ENCODE measurements at regions not wholly inside any gene's neighbourhood (a gene's known extent, or its start where the extent isn't known, plus 50 kb on each side); places are given as distances from the start of the nearest gene placed in this dataset.

DNA sequence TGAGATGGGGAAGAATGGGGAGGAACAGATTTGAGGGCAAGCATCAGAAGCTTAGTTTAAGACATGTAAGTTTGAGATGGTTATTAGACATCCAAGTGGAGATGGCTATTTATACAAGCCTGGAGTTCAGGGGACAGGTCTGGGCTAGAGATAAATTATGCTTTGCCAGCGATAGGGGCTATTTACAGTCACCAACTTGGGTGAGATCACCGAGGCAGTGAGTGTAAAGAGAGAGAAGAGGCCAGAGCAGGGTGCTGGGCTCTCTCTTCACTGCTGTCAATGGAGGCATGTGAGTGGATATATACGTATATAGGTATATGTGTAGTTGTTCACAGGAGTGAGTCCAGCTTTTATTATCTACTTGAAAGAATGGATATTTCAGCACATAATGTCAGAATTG, 81.0 kb downstream of the QPCT start:
- DNase-seq (ENCODE audit: low read depth): no peak
- no peak overlapping the region for H3K4me3 ChIP-seq (ENCODE audit: low read depth, low read length)
- TF ChIP-seq, protein P1, sequence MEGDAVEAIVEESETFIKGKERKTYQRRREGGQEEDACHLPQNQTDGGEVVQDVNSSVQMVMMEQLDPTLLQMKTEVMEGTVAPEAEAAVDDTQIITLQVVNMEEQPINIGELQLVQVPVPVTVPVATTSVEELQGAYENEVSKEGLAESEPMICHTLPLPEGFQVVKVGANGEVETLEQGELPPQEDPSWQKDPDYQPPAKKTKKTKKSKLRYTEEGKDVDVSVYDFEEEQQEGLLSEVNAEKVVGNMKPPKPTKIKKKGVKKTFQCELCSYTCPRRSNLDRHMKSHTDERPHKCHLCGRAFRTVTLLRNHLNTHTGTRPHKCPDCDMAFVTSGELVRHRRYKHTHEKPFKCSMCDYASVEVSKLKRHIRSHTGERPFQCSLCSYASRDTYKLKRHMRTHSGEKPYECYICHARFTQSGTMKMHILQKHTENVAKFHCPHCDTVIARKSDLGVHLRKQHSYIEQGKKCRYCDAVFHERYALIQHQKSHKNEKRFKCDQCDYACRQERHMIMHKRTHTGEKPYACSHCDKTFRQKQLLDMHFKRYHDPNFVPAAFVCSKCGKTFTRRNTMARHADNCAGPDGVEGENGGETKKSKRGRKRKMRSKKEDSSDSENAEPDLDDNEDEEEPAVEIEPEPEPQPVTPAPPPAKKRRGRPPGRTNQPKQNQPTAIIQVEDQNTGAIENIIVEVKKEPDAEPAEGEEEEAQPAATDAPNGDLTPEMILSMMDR (IDR thresholded peaks at IDR 0.05; ENCODE audit: insufficient read depth, low read length): no peak

- no peak overlapping the region for H3K4me3 ChIP-seq (ENCODE audit: low read depth, low read length)
- TF ChIP-seq, protein P1 (IDR thresholded peaks at IDR 0.05; ENCODE audit: insufficient read depth, low read length): no peak
- peak; percentile 51 for DNase-seq (ENCODE audit: low read depth)
Observed at GRCh38 chr2:37427241-37427640, 82.8 kb downstream of the QPCT start.

GRCh38 chr2:37436323-37436722, 91.9 kb downstream of the QPCT start:
- TF ChIP-seq, protein P1 (IDR thresholded peaks at IDR 0.05; ENCODE audit: insufficient read depth, low read length): no peak
- no peak overlapping the region for H3K4me3 ChIP-seq (ENCODE audit: low read depth, low read length)
- DNase-seq (ENCODE audit: low read depth): peak; percentile 24

- DNase-seq (ENCODE audit: low read depth): no peak
- H3K4me3 ChIP-seq (ENCODE audit: low read depth, low read length): no peak overlapping the region
- TF ChIP-seq, protein P1 (IDR thresholded peaks at IDR 0.05; ENCODE audit: insufficient read depth, low read length): no peak
Observed at GRCh38 chr2:37439131-37439642, 94.8 kb downstream of the QPCT start.

DNA sequence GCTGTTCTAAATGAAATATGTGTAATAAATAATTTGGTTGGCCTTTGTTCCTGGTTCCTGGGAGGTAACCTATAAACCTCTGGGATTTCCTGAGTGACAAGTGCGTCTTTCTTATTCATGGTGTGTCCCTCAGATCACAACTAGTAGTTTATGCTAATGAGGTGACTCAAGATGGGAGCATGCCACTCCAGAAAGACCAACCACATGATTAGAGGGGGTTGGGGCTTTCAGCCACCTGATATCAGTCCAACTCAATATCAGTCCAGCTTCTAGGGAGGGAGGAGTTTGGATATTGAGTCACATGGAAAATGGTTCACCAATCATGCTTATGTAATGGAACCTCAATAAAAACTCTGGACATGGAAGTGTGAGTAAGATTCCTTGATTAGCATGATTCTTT, 96.6 kb downstream of the QPCT start:
- TF ChIP-seq, protein P1 (IDR thresholded peaks at IDR 0.05; ENCODE audit: insufficient read depth, low read length): no peak

DNA sequence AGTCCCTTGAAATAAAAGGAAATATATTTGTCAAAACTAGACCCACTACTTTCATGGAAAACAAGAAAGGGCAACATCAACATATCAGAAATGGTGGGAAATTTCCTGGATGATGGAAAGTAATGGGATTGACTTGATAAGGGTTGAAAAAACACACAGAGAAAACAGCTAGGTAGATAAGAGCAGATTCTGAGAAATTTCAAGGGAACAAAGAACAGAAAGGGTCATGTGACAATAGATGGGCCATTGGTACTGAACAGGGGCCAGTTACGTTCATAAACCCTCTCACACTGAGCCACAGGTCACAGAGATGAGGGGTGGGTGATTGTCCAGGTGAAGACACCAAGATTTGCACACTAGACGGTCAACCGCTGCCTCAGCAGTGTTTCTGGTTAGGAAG, 98.7 kb downstream of the QPCT start:
- H3K4me3 ChIP-seq (ENCODE audit: low read depth, low read length): no peak overlapping the region
- DNase-seq (ENCODE audit: low read depth): no peak
- TF ChIP-seq, protein P1 (IDR thresholded peaks at IDR 0.05; ENCODE audit: insufficient read depth, low read length): no peak

More for the DNA sequence above, 96.6 kb downstream of the QPCT start:
- DNase-seq (ENCODE audit: low read depth): no peak
- H3K4me3 ChIP-seq (ENCODE audit: low read depth, low read length): no peak overlapping the region

DNA sequence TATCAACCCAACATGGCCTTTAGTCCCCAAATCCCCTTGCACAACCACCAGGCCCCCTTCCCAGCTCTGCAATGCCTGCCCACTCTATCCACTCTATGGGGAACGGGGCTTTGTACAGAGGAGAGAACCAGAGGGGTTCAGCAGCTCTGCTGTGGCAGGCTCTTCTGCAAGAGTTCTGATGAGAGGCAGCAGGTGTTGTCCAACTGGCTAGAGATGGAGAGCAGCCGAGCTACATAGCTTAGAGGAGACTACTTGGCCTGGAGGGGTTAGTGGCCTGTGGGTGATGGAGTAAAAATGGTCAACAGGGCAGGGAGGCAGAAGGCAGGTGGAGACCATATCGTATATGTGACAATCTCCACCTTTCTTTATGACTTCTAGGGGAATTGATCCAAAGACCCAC, 103.0 kb downstream of the QPCT start:
- TF ChIP-seq, protein P1 (IDR thresholded peaks at IDR 0.05; ENCODE audit: insufficient read depth, low read length): no peak
- DNase-seq (ENCODE audit: low read depth): no peak
- H3K4me3 ChIP-seq (ENCODE audit: low read depth, low read length): no peak overlapping the region
